ENCODE measurements at regions not wholly inside any gene's neighbourhood (a gene's known extent, or its start where the extent isn't known, plus 50 kb on each side); places are given as distances from the start of the nearest gene placed in this dataset.

DNA sequence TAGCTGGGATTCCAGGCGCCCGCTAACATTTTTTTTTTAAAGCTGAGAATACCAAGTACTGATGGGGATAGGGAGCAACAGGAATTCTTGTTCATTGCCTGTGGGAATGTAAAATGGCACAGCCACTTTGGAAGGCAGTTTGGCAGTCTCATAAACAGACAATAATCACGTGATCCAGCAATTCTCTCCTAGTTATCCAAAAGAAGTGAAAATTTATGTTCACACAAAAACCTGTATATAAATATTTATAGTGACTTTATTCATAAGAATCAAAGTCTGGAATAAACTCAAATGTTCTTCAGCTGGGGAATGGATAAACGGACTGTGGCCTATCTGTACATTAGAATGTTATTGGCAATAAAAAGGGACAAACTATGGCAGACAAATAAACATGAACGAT lies 72.5 kb upstream of the NEO1 start:
- DNase-seq (ENCODE audit: low read depth), result no peak
- no peak overlapping the region for H3K4me3 ChIP-seq (ENCODE audit: control insufficient read depth, low read depth, low read length)
- TF ChIP-seq, protein P1, sequence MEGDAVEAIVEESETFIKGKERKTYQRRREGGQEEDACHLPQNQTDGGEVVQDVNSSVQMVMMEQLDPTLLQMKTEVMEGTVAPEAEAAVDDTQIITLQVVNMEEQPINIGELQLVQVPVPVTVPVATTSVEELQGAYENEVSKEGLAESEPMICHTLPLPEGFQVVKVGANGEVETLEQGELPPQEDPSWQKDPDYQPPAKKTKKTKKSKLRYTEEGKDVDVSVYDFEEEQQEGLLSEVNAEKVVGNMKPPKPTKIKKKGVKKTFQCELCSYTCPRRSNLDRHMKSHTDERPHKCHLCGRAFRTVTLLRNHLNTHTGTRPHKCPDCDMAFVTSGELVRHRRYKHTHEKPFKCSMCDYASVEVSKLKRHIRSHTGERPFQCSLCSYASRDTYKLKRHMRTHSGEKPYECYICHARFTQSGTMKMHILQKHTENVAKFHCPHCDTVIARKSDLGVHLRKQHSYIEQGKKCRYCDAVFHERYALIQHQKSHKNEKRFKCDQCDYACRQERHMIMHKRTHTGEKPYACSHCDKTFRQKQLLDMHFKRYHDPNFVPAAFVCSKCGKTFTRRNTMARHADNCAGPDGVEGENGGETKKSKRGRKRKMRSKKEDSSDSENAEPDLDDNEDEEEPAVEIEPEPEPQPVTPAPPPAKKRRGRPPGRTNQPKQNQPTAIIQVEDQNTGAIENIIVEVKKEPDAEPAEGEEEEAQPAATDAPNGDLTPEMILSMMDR (IDR thresholded peaks at IDR 0.05; ENCODE audit: control insufficient read depth, insufficient read depth, low read depth, low read length, missing control alignments), result no peak

DNA sequence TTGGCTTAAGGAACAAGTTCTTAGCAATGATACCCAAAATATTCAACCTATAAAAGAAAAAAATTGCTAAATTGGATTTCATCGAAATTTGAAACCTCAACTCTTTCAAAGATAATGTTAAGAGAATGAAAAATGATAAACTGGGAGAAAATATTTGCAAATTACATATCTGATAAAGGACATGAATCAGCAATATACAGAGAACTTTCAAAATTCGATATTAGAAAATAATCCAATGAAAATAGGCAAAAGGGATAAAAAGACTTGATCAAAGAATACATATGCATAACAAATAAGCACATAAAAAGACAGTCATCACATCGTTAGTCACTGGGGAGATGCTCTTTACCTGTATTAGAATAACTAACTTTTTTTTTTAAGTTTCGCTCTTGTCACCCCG lies 73.0 kb upstream of the NEO1 start:
- DNase-seq (ENCODE audit: low read depth), result no peak
- TF ChIP-seq, protein P1 (IDR thresholded peaks at IDR 0.05; ENCODE audit: control insufficient read depth, insufficient read depth, low read depth, low read length, missing control alignments), result no peak
- no peak overlapping the region for H3K4me3 ChIP-seq (ENCODE audit: control insufficient read depth, low read depth, low read length)

DNA sequence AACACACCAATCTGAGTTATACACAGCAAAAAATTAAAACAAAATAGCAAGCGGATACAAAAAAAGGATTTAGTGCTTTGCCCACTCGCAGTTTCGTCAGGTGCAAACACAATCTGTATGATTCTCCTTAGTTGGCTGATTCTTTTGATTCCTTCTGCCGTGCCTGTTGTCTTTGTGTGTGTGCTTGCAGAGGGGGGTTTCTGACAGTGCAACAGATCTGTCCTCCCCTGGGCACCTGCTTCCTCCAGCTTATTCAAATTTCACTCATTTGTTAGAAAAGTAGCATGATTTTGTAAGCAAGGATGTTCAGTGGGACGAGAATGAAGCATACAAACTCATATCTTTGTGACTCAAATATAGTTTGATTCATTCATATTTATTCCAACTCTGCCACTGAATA lies 74.0 kb upstream of the NEO1 start:
- TF ChIP-seq, protein P1 (IDR thresholded peaks at IDR 0.05; ENCODE audit: control insufficient read depth, insufficient read depth, low read depth, low read length, missing control alignments), result no peak
- no peak overlapping the region for H3K4me3 ChIP-seq (ENCODE audit: control insufficient read depth, low read depth, low read length)

DNA sequence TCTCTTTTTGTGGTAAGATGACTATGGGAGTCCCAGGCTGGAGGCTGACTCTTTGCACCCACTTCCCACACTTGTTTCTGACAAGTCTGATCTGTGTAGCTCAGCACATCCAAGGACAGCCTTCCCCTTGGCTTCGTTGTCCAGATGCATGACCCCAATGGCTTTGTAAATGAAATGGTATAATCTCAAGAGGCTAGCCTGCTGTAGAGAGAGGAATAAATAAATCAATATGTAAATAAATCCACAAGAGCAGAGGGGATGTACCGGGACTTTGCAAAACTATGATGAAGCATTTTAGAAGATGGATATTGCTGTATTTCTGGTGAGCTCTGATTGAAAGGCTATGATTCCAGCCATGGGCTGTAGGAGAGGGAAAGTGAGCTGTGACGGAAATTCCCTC lies 79.9 kb upstream of the NEO1 start:
- TF ChIP-seq, protein P1 (IDR thresholded peaks at IDR 0.05; ENCODE audit: control insufficient read depth, insufficient read depth, low read depth, low read length, missing control alignments), result no peak
- H3K4me3 ChIP-seq (ENCODE audit: control insufficient read depth, low read depth, low read length), result no peak overlapping the region
- no peak for DNase-seq (ENCODE audit: low read depth)

More for the DNA sequence above, 74.0 kb upstream of the NEO1 start:
- no peak for DNase-seq (ENCODE audit: low read depth)

DNA sequence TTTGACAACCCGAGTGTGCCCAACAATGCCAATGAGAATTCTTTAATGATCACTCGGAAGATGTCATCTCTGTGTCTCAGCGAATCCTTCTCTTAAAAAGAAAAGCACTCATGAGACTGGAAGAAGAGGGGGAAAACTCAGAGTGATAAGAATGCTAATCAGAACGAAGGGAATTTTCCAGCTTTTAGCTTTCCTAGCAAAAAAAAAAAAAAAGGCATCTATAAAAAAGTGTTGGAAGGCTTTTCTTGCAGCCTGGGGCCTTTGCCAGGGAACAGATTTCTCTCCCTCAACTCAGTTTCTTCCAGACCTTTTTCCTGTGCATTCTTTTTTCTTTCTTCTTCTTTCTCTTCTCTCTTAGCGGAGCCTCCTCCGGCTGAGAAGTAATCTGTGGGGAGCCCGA lies 80.5 kb upstream of the NEO1 start:
- TF ChIP-seq, protein P1 (IDR thresholded peaks at IDR 0.05; ENCODE audit: control insufficient read depth, insufficient read depth, low read depth, low read length, missing control alignments), result no peak
- DNase-seq (ENCODE audit: low read depth), result no peak
- peak overlapping the region; percentile 43 for H3K4me3 ChIP-seq (ENCODE audit: control insufficient read depth, low read depth, low read length)

DNA sequence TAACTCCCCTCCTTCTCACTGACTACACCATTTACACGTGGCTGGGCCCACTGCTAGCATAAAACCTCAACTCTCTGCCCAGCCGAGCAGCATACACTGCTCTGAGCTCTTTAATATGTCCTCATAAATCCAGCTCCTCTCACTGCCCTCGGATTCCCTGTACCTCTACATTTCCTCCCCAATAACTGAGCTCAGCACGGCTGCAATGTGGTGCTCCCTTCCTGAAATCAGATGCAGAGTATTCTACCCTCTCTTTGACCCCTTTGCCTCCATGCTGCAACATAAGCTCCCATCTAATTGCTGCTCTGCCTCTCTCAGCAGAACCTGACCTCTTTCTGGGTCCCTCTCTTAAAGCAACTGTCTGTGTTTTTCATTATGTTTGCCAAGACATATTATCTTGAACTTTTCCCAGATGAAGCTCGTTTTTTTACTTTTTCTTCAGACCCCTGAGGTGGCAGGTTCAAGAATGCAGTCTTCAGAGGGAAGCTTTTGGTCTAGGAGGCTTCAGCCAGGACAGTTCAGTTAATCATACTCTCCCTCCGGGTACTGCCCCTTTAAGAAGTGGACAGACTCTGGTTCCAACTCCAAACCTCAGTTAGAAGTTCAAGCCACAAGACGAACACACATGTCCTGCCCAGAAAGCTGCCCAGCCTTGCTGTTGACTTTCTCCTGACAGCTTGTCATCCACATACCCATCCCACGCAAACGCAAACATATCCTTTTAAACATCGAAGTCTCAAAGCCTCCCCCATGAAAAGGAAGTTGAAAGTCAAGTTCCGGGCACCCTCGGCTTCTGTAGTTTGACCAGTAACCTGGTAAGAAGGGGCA lies 81.1 kb upstream of the NEO1 start:
- no peak for DNase-seq (ENCODE audit: low read depth)
- TF ChIP-seq, protein P1 (IDR thresholded peaks at IDR 0.05; ENCODE audit: control insufficient read depth, insufficient read depth, low read depth, low read length, missing control alignments), result no peak
- H3K4me3 ChIP-seq (ENCODE audit: control insufficient read depth, low read depth, low read length), result peak overlapping the region; percentile 43
